ENCODE measurements at regions not wholly inside any gene's neighbourhood (a gene's known extent, or its start where the extent isn't known, plus 50 kb on each side); places are given as distances from the start of the nearest gene placed in this dataset.

- Histone ChIP-seq H4K20me1 (ENCODE audit: insufficient read depth, low read length) (no peaks in the 10 kb centered on the region), H3K14ac (replicated peaks; ENCODE audit: low read depth, low read length) (no peak overlapping the region), H2BK20ac (ENCODE audit: low read depth, low read length) (no peak overlapping the region), H3K27ac (ENCODE audit: insufficient read depth, low read length) (no peak overlapping the region), H3K27me3 (ENCODE audit: control insufficient read depth, insufficient read depth, low read length) (no peaks in the 10 kb centered on the region; the same call in 1 of the 2 replicates), H3K36me3 (ENCODE audit: control insufficient read depth, insufficient read depth, low read length) (no peaks in the 10 kb centered on the region), H2BK120ac (ENCODE audit: low read depth, low read length) (no peak overlapping the region), H3K79me1 (ENCODE audit: low read depth in 1 of 2, low read length in 2 of 2) (no peaks in the 10 kb centered on the region), H3K23ac (ENCODE audit: low read depth, low read length) (no peak overlapping the region), H4K8ac (ENCODE audit: low read depth in 2 of 2, low read length in 2 of 2) (no peak overlapping the region), H3K9me1 (ENCODE audit: insufficient read depth, low read length) (no peaks in the 10 kb centered on the region), H3K56ac (ENCODE audit: extremely low read depth, insufficient read depth, low read length) (no peak overlapping the region), H3K4me1 (ENCODE audit: control insufficient read depth, insufficient read depth, low read length) (no peaks in the 10 kb centered on the region), H4K91ac (ENCODE audit: insufficient read depth, low read depth, low read length) (no peak overlapping the region), H3K9me3 (ENCODE audit: control insufficient read depth, insufficient read depth, low read length) (no peaks in the 10 kb centered on the region), H3K4me3 (ENCODE audit: insufficient read depth, low read depth, low read length) (no peak overlapping the region), H3K4me2 (ENCODE audit: low read depth, low read length) (no peak overlapping the region), H2BK5ac (ENCODE audit: low read depth, low read length, poor library complexity, severe bottlenecking) (no peak overlapping the region), H2AK9ac (replicated peaks; ENCODE audit: low read depth, low read length, poor library complexity) (no peak overlapping the region), H2AFZ (replicated peaks; ENCODE audit: low read length, poor library complexity) (no peak overlapping the region), H3K18ac (ENCODE audit: low read depth, low read length) (no peak overlapping the region), H3K4ac (ENCODE audit: low read depth, low read length) (no peak overlapping the region), H2AK5ac (ENCODE audit: low read depth, low read length) (no peak overlapping the region), H3K9ac (ENCODE audit: low read depth, low read length) (no peak overlapping the region), H4K5ac (ENCODE audit: low read depth, low read length) (no peak overlapping the region), H2BK15ac (ENCODE audit: low read depth, low read length) (no peak overlapping the region)
- ChIA-PET POLR2A (ENCODE audit: unreplicated experiment) (no interaction called here), CTCF (no interaction called here)
- no CpG with 5 or more reads among the region's 3 CpGs for WGBS, 2 experiments (ENCODE audit: extremely low coverage in 2 of 2, insufficient read length in 1 of 2)
- TF ChIP-seq CTCF (conservative IDR thresholded peaks at IDR 0.05; ENCODE audit: low read depth, low read length) (0 out of 2 replicates have a peak, but pooled peaks have one; percentile 1), CHD1 (IDR thresholded peaks at IDR 0.05; ENCODE audit: low read depth, low read length) (no peak)
- intact Hi-C loops (cut with micrococcal nuclease) (no loop called here), dilution Hi-C loops (cut with HindIII; ENCODE audit: low sequenced_read_pairs, unreplicated experiment) (no loop called here), in situ Hi-C loops (cut with MboI; ENCODE audit: low sequenced_read_pairs) (no loop called here)
- BruUV-seq (replicated peaks) = no TSS peak
- DNase-seq = no peak
- no peak for ATAC-seq (ENCODE audit: low read depth)
Measured at GRCh38 chr19:31459430-31459829, 110.2 kb upstream of the TSHZ3 start.

All from IMR-90 (cell line).